Heart left ventricle (tissue), 16 donors: ENCODE measurements at regions not wholly inside any gene's neighbourhood (a gene's known extent, or its start where the extent isn't known, plus 50 kb on each side); places are given as distances from the start of the nearest gene placed in this dataset.

Experiments
- ATAC-seq, 4 donors: fragments of 200-7000 bp; cut with Tn5 transposase; one replicate each; pipeline ENCODE4 v1.9.1; 2020 to 2022; ENCODE audit warnings: moderate library complexity in 4 of 4, mild to moderate bottlenecking in 3 of 4, moderate number of reproducible peaks in 1 of 4
- DNase-seq, 5 donors: peaks; one replicate each; pipeline ENCODE4 v3.0.0-alpha.2; 2020
- H3K27ac ChIP-seq, 12 donors: fragments of 200-600 bp; sonication (generic) in 4 of 12; one replicate each; pipeline versions ENCODE4 v1.5.0 to v1.8.0; 2016 to 2022; ENCODE audit warnings: mild to moderate bottlenecking in 2 of 12
- H3K27me3 ChIP-seq, 9 donors: fragments of 200-600 bp; sonication (generic) in 2 of 9; one replicate each; pipeline versions ENCODE4 v1.5.1 to v1.8.0; 2016 to 2022; ENCODE audit warnings: mild to moderate bottlenecking in 3 of 9
- H3K36me3 ChIP-seq, 9 donors: fragments of 200-600 bp; sonication (generic) in 2 of 9; one replicate each; pipeline versions ENCODE4 v1.5.0 to v1.8.0; 2018 to 2022; ENCODE audit warnings: mild to moderate bottlenecking in 2 of 9
- H3K4me1 ChIP-seq, 12 donors: fragments of 200-600 bp; sonication (generic) in 4 of 12; one replicate each; pipeline versions ENCODE4 v1.5.0 to v1.8.0; 2016 to 2022; ENCODE audit warnings: mild to moderate bottlenecking in 3 of 12
- H3K4me3 ChIP-seq, 12 donors: fragments of 200-600 bp; sonication (generic) in 4 of 12; one replicate each; pipeline versions ENCODE4 v1.5.0 to v1.8.0; 2017 to 2022; ENCODE audit warnings: mild to moderate bottlenecking in 9 of 12, moderate library complexity in 4 of 12
- H3K9me3 ChIP-seq, 12 donors: fragments of 200-600 bp; sonication (generic) in 4 of 12; one replicate each; pipeline versions ENCODE4 v1.5.0 to v1.8.0; 2016 to 2022; ENCODE audit warnings: mild to moderate bottlenecking in 1 of 12
- POLR2A ChIP-seq, 2 donors: fragments of 450-650 bp; IDR thresholded peaks; one replicate each; pipeline ENCODE4 v1.6.1; 2017; ENCODE audit warnings: antibody characterized with exemption in 2 of 2, mild to moderate bottlenecking in 2 of 2, moderate library complexity in 2 of 2
- WGBS, 4 donors: extraction: QIAGEN DNeasy Blood & Tissue Kit in 2 of 4; methylation state at CpG; one replicate each; pipeline versions ENCODE4 v1.1.5 to v1.1.7; 2013 to 2018; 5-methylcytosine and 5-hydroxymethylcytosine counted together
- intact Hi-C, 10 donors: fragments of 100-400 bp; cut with DNase I; formaldehyde crosslinking; loops; one replicate each; pipeline versions ENCODE4 v1.11.1 to v1.14.2; 2022
- TF ChIP-seq, protein P1 (sequence below), 12 donors: fragments of 200-600 bp; sonication (generic) in 4 of 12; IDR thresholded peaks; one replicate each; pipeline versions ENCODE4 v1.5.0 to v1.8.0; 2018 to 2022; ENCODE audit warnings: antibody characterized with exemption in 12 of 12, mild to moderate bottlenecking in 5 of 12
- donor health status: ischemic (EF 13 %, LVEDD 7.1; RV severe dilation, severe dysfunction).
- donor health status: healthy with polysubstance abuse.
- donor health status: DM: no; HTN: yes; CAD: no.
- donor health status: DM: no; HTN: no; CAD: no.
- donor health status: ischemic (EF 25% LVEDD 6.9; RV normal size, moderate dysfunction).
- donor health status: ischemic (EF 25% LVEDD 5.7; RV mildly dilated, moderate dysfunction).
- donor health status: healthy.
- donor health status: DM: yes; HTN: yes; CAD: no.
- donor health status: ischemic (EF 35%, LVEDD 5.7; RV mildly dilated, moderate dysfunction).
- donor health status: nonischemic (EF 11% LVEDD 7.7; RV severe dilation, severe dysfunction).
- donor health status: DM: yes; HTN: yes; CAD: no.
- donor health status: PGD.
- donor health status: ischemic (EF 29% LVEDD 5.4; RV normal size, mild dysfunction).
- donor health status: nonischemic (EF 23%, LVEDD 6.1; RV moderate dilation, normal function).

DNA sequence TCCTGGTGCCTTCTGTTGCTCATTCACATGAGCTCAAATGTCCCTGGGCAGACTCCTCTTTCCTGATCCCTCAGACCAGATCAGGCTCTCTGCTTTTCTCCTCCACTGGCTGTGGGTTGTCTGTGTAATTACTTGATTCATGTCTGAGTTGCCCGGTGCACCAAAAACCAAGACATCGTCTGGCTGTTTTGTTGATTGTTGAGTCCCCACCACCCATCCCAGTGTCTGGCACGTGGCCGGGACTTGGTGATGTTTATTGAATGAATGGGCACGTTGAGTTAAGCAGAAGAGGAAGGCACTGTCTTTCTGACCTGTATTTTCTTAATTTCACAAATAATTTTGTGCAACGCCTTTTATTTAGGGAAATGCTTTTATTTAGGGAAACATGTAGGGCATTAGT, 499.1 kb upstream of the HS6ST1 start:
- Histone ChIP-seq H3K9me3 (no peaks in the 10 kb centered on the region), H3K4me1 (no peaks in the 10 kb centered on the region), H3K4me3 (no peak overlapping the region), H3K27me3 (peaks cover 0 to under 1% (median 0%) of the 10 kb centered on the region in 9 donors), H3K27ac (no peak overlapping the region), H3K36me3 (no peaks in the 10 kb centered on the region)
- TF ChIP-seq, protein P1, sequence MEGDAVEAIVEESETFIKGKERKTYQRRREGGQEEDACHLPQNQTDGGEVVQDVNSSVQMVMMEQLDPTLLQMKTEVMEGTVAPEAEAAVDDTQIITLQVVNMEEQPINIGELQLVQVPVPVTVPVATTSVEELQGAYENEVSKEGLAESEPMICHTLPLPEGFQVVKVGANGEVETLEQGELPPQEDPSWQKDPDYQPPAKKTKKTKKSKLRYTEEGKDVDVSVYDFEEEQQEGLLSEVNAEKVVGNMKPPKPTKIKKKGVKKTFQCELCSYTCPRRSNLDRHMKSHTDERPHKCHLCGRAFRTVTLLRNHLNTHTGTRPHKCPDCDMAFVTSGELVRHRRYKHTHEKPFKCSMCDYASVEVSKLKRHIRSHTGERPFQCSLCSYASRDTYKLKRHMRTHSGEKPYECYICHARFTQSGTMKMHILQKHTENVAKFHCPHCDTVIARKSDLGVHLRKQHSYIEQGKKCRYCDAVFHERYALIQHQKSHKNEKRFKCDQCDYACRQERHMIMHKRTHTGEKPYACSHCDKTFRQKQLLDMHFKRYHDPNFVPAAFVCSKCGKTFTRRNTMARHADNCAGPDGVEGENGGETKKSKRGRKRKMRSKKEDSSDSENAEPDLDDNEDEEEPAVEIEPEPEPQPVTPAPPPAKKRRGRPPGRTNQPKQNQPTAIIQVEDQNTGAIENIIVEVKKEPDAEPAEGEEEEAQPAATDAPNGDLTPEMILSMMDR (IDR thresholded peaks at IDR 0.05) = no peak
- no peak for TF ChIP-seq POLR2A (IDR thresholded peaks at IDR 0.05)
- intact Hi-C loops = no loop called here
- ATAC-seq (no peak), DNase-seq (no peak)
- WGBS, 4 donors = 83 to 96% (median 94%) methylated on average over 6 of the region's 6 CpGs

DNA sequence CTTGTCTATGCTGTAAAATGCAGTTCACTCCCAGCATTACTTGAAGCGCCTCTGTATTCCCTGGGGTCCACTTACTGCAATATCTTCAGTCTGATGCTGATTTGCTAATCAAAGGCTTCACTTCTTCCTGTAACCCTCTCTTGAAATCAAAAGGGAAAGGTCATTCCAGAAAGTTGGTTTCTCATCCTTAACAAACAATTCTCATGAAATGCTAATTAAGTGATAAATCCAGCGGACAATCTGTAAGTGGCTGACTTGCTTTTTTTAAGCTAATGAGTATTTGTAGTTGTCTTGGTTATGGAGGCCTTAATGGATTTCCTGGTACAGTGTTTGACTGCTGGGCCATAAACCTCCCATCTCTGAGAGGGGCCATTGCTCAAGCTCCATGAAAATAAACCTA, 499.6 kb upstream of the HS6ST1 start:
- no peaks in the 10 kb centered on the region for H3K9me3 ChIP-seq
- WGBS, 4 donors = 84 to 88% (median 86%) methylated on average over 2 of the region's 2 CpGs
- no peaks in the 10 kb centered on the region for H3K27me3 ChIP-seq
- H3K36me3 ChIP-seq = no peaks in the 10 kb centered on the region
- H3K27ac ChIP-seq = no peak overlapping the region
- H3K4me3 ChIP-seq = no peak overlapping the region
- no peak for TF ChIP-seq POLR2A (IDR thresholded peaks at IDR 0.05)
- TF ChIP-seq, protein P1 (IDR thresholded peaks at IDR 0.05) = no peak
- no peaks in the 10 kb centered on the region for H3K4me1 ChIP-seq
- no peak for DNase-seq
- no peak for ATAC-seq
- intact Hi-C loops = no loop called here

DNA sequence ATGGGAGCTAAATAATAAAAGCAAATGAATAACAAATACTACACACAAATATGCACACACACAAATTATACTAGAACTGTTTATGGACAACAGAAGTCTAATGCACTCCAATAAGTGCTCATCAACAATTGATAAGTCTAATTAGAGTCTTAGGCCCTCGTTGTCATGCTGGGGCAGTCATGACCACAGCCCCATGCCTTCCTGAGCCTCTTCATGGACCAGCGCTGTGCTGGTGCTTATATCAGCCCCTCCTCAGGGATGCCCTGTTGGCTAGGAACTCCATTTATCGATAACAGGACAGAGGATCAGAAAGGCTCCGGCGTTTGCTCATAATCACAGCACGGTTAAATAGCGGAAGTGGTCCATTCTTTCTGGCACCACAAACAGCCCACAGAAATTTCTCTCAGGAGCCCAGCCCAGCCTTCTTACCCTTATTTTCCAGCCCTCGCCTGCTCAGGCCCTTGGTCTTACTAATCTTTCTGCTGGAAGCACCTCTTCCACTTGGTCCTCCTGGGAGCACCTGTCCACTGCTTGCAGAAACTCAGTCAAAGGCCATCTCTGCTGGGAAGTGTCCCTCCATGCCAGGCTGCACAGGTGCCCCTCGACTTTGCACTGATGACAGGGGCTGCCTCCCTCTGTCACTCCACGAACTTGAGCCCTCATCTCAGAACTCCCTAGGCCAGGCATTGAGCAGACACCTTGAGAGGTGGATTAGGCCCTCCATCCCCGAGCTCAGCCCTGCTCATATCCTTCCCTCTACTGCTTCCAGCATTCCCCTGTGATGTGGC, 500.2 kb upstream of the HS6ST1 start:
- TF ChIP-seq POLR2A (IDR thresholded peaks at IDR 0.05) = no peak
- TF ChIP-seq, protein P1 (IDR thresholded peaks at IDR 0.05) = no peak
- intact Hi-C loops = no loop called here
- 87 to 94% (median 90%) methylated on average over 11 of the region's 11 CpGs for WGBS, 4 donors

DNA sequence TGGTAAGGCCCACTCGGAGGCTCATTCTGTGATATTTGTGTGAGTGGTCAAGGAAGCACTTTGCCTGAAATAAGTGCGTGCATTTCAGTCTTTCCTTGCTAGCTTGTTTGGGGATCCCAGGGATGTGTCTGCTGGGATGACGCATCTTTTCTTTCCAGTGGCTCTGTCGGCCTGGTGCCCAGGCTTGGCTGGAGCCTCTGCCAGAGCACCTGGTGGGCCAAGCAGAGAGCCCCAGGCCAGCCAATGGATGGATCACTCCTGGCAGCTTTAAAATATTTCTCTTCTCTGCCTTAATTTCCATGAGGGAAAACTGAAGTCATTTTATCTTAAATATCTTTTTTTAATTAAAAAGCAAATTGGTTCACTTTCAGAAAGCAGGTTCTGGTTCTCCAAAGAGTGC, 501.8 kb upstream of the HS6ST1 start:
- Histone ChIP-seq H3K27ac (no peak overlapping the region), H3K4me3 (no peak overlapping the region), H3K27me3 (no peaks in the 10 kb centered on the region), H3K36me3 (no peaks in the 10 kb centered on the region), H3K9me3 (no peaks in the 10 kb centered on the region), H3K4me1 (no peaks in the 10 kb centered on the region)
- intact Hi-C loops = no loop called here
- DNase-seq = no peak
- TF ChIP-seq POLR2A (IDR thresholded peaks at IDR 0.05) = no peak
- TF ChIP-seq, protein P1 (IDR thresholded peaks at IDR 0.05) = no peak
- WGBS, 4 donors = 86 to 94% (median 90%) methylated on average over 4 of the region's 4 CpGs
- ATAC-seq = no peak

More for the DNA sequence above, 500.2 kb upstream of the HS6ST1 start:
- Histone ChIP-seq H3K9me3 (no peaks in the 10 kb centered on the region), H3K27me3 (no peaks in the 10 kb centered on the region), H3K36me3 (no peaks in the 10 kb centered on the region), H3K4me3 (no peak overlapping the region), H3K4me1 (no peaks in the 10 kb centered on the region), H3K27ac (no peak overlapping the region)
- no peak for ATAC-seq
- no peak for DNase-seq
